ENCODE measurements at regions not wholly inside any gene's neighbourhood (a gene's known extent, or its start where the extent isn't known, plus 50 kb on each side); places are given as distances from the start of the nearest gene placed in this dataset.
"Not testable (repeated sequence)": the region's sequence is repeated elsewhere in the genome, so short reads cannot be mapped to it uniquely, and the experiment has no call there.

DNA sequence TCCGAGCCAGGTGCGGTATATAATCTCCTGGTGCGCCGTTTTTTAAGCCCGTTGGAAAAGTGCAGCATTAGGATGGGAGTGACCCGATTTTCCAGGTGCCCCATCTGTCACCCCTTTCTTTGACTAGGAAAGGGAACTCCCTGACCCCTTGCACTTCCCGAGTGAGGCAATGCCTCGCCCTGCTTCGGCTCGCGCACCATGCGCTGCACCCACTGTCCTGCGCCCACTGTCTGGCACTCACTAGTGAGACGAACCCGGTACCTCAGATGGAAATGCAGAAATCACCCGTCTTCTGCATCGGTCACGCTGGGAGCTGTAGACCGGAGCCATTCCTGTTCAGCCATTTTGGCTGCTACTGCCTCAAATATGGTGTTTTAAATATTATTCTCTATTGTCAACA lies 198.0 kb downstream of the MEIS1 start:
- not testable (repeated sequence) for DNase-seq (ENCODE audit: low read depth in 2 of 2)

DNA sequence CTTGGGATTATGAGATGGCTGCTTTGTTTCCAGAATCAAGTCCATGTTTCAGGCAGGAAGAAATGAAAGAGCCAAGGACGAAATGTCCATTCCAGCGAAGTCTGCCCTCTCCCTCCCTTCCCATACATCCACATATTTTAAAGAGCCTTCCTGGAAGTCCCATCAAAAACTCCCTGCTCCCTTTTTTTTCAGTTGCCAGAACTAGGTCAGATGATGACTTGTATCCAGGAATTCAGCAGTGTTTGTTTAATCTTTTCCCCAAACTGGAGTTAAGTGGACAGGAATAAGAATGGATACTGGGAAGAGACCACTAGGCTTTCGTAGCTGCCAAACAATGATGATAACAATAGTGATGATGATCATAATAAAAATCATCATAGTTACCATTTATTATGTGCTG lies 198.7 kb downstream of the MEIS1 start:
- no peak for DNase-seq (ENCODE audit: low read depth in 2 of 2)

DNA sequence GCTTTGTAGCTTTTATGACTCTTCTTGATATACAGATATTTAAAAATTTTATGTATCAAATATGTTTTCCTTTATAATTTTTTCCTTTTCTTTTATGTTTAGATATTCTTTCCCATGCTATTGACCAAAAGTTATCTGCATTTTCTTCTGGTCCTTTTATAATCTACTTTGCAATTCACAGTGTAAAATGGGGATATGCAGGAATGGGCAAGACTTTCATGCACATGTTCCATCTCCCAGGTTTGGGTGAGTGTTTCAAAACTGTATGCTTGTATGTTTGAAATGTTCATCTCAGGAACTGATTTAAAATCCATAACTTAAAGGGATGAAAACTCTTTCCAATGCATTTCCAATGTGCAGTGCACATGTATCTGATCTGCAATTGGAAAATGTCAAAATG lies 199.9 kb downstream of the MEIS1 start:
- no peak for DNase-seq (ENCODE audit: low read depth in 2 of 2)

DNA sequence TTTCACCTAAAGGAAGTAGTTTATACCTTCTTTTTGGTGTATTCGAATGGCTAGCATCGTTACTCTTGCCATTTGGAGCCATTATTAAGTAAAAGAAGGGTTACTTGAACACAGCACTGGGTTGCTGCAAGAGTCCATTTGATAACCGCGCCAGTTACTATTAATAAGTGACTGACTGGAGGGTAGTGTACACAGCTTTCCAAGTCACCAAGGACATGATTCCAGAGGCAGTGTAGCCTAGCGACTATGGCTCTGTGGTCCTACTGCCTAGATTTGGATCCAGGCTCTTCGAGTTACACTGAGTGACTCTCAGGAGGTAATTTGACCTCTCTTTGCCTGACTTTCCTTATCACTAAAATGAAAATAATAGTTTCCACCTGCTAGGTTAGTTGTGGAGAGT lies 206.8 kb downstream of the MEIS1 start:
- no peak for DNase-seq (ENCODE audit: low read depth in 2 of 2)

DNA sequence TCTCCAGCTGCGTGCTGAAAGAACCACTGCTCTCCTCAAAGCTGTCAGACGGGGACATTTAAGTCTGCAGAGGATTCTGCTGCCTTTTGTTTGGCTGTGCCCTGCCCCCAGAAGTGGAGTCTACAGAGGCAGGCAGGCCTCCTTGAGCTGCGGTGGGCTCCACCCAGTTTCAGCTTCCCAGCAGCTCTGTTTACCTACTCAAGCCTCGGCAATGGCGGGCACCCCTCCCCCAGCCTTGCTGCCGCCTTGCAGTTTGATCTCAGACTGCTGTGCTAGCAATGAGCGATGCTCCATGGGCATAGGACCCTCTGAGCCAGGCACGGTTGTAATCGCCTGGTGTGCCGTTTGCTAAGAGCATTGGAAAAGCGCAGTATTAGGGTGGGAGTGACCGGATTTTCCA lies 213.2 kb downstream of the MEIS1 start:
- not testable (repeated sequence) for DNase-seq (ENCODE audit: low read depth in 2 of 2)

DNA sequence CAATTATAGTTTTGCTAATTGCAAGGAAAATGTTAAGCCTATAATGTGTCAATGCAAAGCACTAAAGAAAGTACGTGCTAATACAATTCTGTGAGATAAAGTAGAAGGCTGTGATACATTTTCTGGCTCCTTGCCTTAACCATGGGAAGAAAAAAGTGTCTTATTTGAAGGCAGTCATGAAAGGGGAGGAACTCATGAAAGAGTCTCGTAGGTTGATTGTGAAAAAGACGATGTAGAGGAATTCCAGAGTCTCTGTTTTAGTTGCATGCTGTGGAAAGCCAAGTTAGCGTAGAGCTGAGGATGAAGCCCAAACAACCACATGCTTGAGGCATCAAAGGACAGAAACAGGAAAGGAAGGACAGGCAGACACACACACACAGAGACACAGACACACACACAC lies 214.1 kb downstream of the MEIS1 start:
- DNase-seq (ENCODE audit: low read depth in 2 of 2): no peak

DNA sequence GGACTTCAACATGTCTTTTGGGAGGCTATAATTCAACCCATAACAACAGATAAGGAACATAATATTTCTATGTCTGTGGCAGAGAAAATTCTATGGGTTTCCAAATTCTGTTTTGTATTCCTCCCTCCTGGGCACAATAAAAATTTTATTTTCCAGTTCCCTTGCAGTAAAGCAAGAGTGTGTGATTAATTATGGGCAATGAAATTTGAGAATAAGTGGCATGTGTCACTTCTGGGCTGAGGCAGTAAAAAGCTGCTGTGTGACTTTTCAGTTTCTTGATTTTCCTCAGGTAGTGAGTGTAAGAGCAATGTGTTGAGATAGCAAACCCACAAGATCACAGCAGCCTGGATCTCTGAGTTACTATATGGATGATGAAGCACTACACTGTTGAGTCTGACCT lies 216.4 kb downstream of the MEIS1 start:
- no peak for DNase-seq (ENCODE audit: low read depth in 2 of 2)

DNA sequence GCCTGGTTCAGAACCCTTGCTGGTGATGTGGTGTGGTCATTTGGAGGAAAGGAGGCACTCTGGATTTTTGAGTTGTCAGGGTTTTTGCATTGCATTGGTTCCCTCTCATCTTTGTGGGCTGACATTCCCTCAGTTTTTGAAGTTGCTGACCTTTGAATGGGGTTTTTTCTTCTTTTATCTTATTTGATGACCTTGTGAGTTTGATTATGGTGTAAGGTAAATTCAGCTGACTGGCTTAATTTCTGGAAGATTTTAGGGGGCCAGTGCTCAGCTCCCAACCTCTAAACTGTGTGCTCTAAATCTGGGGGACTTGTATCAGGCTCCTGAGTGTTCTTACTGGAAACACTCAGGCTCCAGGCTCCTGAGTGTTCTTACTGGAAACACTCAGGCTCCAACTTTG lies 225.9 kb downstream of the MEIS1 start:
- DNase-seq (ENCODE audit: low read depth in 2 of 2): no peak

DNA sequence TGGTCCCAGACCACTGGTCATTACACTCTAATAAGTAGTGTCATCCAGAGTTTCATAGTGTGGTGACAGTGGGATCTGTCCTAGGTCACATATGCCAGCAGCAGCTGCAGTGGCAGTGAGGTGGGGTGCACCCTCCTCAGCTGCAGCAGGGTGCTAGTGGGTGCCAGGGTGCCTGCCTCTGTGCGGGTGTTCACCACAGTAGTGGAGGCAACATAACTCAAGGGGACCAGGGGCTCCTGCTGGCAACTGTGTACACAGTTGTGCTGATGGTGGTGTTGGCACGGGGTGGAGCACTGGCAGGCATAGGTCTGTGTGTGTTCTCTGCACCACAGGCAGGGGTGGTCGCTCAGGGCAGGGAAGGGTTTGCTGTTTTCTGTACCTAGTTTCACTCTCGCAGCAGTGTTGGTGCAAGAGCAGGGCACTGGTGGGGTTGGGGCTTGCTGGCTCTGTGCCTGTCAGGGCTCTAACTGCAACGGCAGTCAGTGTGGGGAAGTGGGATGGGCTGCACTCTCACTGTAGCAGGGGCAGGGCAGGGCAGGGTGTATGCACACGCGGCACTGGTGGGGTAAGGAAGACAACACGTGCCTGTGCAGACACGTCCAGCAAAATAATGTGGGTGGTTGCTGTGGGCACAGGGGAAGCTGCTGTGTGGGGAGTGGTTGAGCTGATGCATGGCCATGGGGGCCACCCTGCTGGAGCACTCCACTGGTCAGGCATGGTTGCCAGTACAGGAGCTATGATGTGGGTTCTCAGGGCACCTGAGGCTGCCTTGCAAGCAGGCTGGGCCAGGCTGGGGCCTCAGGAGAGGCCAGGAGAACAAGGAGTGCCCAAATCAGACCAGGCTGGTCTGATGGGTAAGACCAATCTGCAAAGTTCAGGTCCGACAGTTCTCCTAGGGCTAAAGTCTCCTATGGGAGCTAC lies 226.6 kb downstream of the MEIS1 start:
- no peak for DNase-seq (ENCODE audit: low read depth in 2 of 2)

DNA sequence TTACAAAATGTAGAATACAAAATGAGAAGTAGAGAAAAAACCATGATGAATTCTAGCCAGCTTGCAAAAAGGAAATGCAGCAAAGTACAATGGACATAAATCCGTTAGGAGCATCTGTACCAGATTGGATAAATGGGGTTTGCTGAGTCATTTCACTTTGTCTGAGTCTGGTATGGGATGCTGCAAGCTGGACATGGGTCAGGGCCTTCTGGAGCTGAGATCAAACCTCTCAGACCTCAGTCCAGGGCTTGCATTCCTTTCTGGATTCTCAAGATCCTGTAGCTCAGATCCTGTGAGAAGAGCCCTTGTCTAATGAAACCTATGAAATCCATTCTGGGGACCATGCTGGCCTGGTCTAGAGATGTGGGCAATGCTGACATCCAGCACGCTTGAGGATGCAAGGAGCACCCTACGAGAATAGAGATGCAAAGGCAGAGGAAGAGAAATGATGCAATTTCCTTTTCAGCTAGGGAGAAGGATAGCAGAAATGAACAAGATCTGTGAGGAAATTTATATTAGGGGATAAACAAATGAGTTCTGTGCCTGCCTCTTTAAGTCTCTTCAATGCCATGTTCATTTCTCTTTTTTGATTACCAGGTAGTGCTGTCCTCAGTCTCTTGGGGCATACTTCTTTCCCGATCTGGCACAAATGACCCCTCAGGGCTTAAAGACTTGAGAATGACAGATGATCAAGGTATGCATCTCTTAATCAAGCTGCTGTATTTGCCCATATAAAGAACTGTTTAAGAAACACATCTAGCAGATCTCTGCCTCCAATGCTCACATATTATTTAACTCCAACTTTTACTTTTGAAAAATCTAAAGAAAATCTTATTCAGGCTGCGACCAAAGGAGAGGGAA lies 230.4 kb downstream of the MEIS1 start:
- no peak for DNase-seq (ENCODE audit: low read depth in 2 of 2)

DNA sequence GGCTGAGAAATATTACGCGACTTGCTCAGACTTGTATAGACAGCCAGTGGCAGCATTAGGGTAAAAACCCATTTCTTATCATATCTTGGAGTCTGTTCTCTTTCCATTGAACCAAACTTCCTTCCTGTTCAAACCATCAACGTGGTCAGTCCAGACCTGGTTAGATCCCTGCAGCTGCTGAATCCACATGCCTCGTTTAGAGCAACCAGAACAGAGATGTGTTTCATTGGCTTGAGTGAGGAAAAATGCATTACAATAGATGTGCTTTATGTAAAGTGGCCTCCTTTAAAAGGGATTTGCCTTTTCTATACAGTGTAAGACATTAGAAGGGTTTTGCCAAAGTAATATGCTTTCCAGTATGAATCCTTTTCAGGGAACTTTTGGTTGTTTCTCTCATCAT lies 232.4 kb downstream of the MEIS1 start:
- DNase-seq (ENCODE audit: low read depth in 2 of 2): no peak

DNA sequence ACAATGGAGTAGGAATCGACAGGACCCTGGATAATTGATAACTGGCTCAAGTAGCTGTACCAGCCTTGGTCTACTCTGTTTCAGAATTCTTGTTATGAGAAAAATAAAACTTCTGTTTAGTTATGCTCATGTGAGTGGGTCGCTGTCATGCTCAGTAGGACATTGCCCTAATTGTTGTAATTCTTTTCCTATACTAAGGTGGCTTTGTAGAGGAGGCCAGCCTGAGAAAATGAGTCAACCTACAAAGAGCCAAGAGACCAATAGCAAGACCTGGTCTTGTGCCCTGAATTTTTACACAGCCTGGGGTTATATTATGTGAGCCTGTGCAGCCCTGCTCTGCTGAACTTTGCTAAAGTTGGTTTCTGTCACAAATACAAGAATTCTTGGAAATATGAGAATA lies 238.4 kb downstream of the MEIS1 start:
- DNase-seq (ENCODE audit: low read depth in 2 of 2): no peak

DNA sequence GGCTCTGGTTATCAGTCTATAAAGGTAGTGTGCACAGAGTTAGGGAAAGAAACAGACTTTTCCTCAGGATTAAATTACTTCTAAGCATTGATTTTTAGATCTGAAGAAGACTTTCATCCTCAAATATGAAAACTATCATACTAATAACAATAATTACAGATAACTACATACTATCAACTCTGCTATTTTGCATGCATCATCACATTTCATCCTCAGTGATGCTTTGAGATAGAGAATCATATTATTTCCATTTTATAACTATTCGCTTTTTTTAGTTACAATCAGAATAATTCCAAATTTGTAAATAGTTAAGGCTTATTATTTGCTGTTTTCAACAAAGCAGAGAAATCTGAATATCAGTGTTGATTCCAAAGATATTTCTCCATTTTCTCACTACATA lies 239.2 kb downstream of the MEIS1 start:
- DNase-seq (ENCODE audit: low read depth in 2 of 2): no peak

DNA sequence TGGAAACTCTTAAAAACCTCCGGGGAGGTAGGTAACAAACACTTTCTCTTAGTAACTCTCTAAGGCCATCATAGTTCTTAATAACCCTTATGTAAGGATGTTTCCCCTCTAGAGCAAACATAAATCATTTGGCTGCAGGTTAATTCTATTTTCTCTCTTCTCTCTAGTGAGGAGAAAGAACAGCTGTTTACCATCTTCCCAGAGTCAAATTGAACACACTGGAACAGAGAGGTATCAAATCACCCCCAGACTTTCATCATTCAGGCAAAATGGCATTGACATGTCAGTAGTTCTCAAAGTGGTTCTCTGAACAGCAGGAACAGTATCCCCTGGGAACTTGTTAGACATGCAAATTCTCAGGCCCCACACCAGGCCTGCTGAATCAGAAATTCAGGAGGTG lies 240.7 kb downstream of the MEIS1 start:
- no peak for DNase-seq (ENCODE audit: low read depth in 2 of 2)

DNA sequence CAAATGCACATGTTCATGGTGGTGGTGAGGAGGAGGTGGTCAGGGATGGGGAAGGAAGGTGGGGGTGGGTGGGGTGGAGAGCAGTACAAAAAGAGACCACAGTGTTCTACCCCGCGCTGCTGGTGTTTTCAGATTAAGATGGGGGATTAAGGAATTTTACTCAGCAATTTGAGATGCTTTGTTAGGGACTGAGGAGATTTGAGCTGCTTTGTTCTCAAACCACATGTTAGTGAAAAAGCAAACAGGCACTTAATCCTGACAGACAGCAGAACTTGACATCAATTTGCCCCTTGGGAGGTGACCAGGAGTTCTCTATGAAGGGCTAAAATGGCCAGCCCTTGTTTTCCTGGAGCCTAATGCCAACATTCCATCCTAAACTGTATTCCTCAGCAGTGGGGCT lies 244.5 kb downstream of the MEIS1 start:
- DNase-seq (ENCODE audit: low read depth in 2 of 2): no peak

DNA sequence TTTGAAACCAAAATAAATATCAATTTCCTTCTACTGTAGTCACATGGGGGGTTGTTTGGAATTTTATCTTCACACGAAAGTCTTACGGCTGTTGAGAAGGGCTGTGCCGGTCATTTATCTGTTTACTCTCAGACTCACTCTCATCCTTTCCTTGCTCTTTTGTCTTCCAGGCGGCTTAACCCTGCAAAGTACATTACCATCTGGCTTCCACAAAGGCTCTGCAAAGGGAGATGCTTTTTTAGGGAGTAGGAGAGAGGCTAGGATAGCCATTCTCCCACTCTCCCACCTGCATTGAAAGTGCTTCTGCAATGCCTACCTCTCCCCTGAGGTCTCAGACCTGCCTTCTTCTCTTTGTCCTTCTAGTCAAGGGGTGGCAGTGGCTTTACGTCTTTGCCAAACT lies 247.6 kb downstream of the MEIS1 start:
- no peak for DNase-seq (ENCODE audit: low read depth in 2 of 2)

DNA sequence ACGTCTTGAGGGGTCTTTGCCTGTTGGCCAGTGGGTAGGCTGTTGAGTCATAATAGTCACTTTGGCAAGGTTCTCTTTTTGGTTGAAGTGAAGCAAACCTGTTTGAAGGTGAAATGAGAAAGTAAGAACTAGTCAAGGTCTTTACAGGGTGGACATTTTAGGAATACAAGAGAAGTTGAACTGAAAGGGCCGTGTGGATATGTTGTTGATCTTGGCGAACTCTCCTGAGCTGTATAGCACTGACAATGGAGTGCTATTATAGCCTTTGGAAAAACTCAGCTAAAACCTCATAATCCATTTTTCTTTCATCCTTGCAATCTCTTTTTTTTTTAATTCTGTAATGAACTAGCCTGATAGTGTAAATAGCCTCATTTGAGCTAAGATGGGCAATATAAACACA lies 248.1 kb downstream of the MEIS1 start:
- no peak for DNase-seq (ENCODE audit: low read depth in 2 of 2)

DNA sequence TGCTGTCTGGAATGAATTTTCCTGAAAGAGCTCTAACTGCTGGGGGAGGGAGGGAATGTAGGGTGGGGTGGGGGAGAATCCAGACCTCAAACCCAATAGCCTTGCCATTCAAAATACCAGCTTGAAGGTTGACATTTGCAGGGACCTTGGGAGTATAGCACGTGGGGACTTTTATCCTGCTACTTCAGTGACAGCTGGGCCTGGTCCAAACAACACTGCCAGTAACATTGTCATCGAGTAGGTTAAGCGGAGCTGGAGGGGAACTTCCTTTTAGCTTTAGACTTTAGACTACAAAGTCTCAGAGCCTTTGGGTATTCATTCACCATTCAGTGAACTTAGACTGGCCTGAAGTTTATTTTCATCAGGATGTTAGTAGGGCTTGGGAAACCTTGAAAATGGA lies 248.7 kb downstream of the MEIS1 start:
- no peak for DNase-seq (ENCODE audit: low read depth in 2 of 2)

DNA sequence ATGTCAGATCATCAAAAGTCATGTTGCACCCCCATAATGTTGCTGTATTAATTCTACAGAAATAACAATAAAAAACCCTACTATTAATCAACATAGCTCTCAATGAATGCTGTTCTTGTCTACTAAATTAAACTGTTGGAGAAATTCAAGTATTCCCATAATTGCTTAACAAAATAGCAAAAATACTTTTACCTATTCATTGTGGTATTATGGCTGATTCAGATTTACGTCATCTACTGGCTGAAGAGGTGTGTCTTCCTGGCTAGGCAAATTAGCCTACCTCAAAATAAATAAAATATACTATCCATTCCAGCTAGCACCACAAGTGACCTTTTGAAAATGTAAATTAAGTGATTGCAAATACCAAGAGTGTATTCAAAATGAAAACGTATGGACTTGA lies 249.4 kb downstream of the MEIS1 start:
- no peak for DNase-seq (ENCODE audit: low read depth in 2 of 2)

DNA sequence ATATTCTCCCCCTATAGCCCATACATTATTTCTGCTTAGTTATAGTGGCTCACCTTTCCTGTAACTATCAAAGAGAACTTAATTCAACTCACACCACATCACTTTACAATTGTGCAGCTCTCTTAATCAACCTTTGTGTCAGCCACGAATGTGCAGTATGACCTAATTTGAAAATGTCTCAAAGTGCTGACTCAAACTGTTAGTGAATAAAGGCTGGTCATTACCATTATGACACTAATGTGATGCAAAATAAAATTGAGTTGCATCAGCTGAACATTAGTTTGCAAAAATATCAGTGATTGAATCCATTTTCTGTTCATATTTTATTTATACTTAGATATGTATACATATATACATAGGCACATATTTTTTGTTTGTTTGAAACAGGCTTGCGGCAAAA lies 251.8 kb downstream of the MEIS1 start:
- DNase-seq (ENCODE audit: low read depth in 2 of 2): peak; percentile 17 to 21

DNA sequence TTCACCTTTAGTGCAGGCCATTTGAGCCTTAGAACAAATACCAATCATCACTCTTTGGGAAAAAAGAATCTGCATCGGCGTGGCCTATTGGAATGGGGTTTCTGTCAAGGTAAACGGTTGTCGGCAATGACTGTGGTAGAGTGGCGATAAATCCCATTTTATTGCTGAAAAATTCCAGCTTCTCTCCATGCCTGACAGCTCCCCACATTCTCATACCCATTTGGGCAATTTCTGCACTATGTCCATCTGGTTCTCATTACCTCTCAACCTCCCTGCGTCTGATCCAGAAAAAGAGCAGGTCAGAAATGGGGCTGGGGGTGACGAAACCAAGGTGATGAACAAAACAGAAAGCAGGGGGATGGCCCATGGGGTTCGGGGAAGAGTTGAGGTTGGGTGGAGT lies 254.0 kb downstream of the MEIS1 start:
- DNase-seq (ENCODE audit: low read depth in 2 of 2): no peak

DNA sequence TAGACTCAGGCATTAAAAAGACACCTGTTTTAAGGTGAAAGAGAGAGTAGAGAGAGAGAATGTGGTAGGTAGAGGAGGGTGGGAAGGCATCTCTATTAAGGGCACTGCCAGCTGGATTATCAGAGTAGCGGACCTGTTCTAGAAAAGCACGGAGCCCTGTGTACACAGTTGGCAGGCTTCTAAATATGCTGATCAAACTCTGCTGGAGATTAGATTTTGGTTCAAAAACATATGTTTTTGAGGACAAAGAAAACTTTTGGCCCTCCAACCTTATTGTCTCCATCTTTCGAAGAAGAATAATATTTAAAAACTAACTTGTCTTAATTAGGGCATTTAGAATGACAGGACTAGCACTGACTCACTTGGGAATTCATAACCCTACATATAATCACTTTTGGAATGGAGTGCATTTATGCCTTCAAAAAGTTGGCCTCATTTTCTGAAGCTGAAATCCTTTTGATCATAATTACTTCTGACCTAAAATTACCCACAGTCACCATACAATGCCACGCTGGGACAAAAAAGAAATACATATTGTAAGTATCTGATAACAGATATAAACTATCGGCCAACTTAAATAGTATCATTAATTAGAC lies 254.6 kb downstream of the MEIS1 start:
- DNase-seq (ENCODE audit: low read depth in 2 of 2): no peak
